ENCODE measurements at regions not wholly inside any gene's neighbourhood (a gene's known extent, or its start where the extent isn't known, plus 50 kb on each side); places are given as distances from the start of the nearest gene placed in this dataset.

GRCh38 chr5:1661311-1661710, 137.6 kb upstream of the LPCAT1 start:
- TF ChIP-seq FOXA1 (IDR thresholded peaks at IDR 0.05): no peak
- TF ChIP-seq SUZ12 (IDR thresholded peaks at IDR 0.05): no peak
- TF ChIP-seq FOXM1 (IDR thresholded peaks at IDR 0.05; ENCODE audit: borderline replicate concordance): no peak
